ENCODE measurements at regions not wholly inside any gene's neighbourhood (a gene's known extent, or its start where the extent isn't known, plus 50 kb on each side); places are given as distances from the start of the nearest gene placed in this dataset.

DNA sequence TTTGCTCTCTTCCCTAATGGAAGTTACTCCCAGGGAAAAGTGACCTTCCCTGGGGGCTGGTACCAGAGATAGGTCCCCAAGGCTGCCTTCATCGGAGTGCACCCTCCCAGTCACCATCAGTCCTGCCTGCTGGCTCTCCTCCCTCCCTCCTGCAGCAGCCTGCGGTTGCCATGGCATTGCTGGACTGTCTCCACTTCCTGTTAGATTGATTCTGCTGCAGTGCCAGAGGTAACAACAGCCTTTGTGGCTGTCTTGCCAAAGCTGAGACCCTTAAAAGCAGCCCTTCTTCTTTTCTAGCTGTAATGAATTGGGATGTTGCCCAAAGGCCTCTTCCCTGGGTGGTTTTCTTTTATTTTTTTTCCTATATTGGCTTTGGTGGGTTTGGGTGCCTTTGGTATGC is 78.1 kb upstream of the PRLR start:
- no peak for ATAC-seq (ENCODE audit: low FRiP score)

DNA sequence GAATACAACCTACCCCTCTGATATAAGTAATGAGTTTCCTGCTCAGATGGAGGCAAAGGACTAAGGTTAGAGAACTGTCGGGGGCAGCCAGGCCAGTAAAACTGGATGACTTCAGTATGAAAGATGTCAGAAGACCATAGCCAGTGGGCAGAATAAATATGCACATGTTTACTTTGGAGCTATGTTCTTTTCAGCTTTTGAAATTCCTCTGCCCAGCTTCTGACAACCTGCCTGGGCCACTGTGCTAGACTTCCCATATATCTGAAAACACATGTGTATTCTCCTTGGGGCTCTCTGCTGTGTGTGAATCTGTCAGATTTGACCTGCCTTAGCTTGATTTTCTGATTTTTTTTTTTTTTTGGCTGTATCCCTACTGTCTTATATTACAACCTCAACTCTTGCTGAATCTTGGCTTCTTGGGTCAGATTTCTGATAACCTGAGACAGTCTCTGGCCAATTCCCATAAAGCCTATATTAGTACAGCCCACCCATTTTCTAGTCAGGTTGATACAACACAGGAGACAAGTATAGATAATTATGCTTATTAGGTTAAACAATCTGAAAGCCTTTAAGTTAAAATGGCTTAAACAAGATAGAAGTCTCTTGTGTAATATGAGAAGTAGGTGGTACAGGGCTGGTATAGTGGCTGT is 76.6 kb upstream of the PRLR start:
- TF ChIP-seq, protein P1, sequence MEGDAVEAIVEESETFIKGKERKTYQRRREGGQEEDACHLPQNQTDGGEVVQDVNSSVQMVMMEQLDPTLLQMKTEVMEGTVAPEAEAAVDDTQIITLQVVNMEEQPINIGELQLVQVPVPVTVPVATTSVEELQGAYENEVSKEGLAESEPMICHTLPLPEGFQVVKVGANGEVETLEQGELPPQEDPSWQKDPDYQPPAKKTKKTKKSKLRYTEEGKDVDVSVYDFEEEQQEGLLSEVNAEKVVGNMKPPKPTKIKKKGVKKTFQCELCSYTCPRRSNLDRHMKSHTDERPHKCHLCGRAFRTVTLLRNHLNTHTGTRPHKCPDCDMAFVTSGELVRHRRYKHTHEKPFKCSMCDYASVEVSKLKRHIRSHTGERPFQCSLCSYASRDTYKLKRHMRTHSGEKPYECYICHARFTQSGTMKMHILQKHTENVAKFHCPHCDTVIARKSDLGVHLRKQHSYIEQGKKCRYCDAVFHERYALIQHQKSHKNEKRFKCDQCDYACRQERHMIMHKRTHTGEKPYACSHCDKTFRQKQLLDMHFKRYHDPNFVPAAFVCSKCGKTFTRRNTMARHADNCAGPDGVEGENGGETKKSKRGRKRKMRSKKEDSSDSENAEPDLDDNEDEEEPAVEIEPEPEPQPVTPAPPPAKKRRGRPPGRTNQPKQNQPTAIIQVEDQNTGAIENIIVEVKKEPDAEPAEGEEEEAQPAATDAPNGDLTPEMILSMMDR (IDR thresholded peaks at IDR 0.05), result no peak
- no peak for DNase-seq (ENCODE audit: low spot score)

More for the DNA sequence above, 78.1 kb upstream of the PRLR start:
- TF ChIP-seq, protein P1 (IDR thresholded peaks at IDR 0.05), result no peak
- DNase-seq (ENCODE audit: low spot score), result no peak

DNA sequence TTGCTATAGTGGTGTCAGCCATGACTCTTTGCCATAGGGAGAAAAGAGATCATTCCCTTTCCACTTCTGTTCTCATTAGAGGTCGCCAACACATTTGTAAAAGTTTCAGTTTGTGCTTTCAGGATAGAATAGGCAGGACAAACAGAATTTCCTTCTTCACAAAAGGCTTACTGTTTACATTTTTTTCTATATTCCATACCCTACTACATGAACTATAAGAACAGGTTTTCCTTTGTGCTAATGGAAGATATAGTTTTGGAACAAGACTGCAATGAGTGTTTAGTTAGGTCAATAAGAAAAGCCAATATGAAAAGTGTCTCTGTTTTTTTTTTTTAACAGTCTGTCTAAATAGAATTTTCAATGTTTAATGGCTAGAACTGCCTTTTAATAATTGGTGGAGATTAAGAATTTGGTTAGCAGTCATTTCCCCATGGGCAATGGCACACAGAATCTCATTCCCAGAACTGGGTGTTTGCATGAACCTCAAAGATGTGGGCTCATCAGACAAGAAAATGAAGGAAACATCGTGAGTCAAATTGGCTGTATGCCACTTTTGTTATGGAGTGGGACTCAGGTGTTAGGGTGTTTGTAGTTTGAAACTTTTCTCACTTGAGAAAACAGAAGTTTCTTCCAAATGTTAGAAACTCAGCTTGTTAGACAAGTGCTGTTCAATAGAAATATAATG is 75.2 kb upstream of the PRLR start:
- TF ChIP-seq, protein P1 (IDR thresholded peaks at IDR 0.05), result no peak
- ATAC-seq (ENCODE audit: low FRiP score) (no peak), DNase-seq (ENCODE audit: low spot score) (no peak)

More for the DNA sequence above, 76.6 kb upstream of the PRLR start:
- no peak for ATAC-seq (ENCODE audit: low FRiP score)

DNA sequence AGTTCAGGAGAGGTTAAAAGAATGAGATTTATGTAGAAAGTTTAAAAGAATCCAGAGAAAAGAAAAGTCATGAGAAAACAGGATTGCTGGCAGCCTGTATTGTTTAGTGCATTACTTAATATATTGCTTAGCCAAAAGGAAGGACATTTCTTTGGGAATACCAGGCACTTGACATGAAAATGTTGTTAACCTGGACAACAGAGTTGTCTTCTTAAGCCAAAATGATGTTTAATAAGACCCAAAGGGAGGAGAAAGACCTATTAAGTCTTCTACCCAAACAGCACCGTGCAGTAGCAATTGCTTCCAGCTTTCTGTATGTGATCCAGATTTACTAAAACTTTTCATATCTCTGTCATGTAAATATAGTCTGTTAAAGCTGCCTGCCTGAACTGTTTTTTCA is 74.0 kb upstream of the PRLR start:
- DNase-seq (ENCODE audit: low spot score) (no peak), ATAC-seq (ENCODE audit: low FRiP score) (no peak)
- TF ChIP-seq, protein P1 (IDR thresholded peaks at IDR 0.05), result no peak

DNA sequence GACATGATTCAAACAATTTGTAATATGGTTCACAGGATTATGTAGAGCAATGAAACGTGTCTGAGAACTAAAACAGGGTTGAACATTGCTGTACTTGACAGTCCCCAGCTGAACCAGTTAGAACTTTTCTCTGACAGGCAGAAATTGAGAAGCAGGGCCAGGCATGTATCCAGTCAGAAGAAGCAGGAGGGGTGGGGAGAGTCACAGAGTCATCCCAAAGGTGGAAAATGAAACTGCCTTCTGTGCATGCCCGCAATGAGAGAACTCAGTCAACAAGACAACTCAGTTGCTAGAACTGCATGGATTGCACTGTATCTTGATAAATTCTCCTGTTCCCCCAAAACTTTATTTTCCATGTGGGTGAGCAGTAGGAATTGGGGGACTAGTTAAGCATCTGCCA is 72.9 kb upstream of the PRLR start:
- DNase-seq (ENCODE audit: low spot score), result no peak

DNA sequence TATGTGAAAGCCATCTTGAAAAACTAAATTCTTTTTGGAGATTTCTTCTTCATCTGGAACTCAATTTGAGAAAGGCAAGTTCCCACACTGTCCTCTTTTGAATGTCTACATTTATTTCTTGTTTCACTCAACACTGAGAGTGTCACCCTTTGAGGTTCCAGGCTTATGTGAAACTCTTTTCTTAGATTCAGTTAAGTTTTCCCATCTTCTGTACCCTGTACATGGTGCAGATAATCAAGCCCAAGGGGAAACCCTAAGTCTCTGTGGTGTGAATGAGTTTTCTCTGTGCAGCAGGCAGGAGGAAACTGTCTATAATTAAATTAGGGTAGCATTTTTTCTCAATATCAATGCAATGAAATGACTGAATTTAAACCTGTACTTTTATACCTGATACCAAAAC is 72.3 kb upstream of the PRLR start:
- no peak for ATAC-seq (ENCODE audit: low FRiP score)
- no peak for DNase-seq (ENCODE audit: low spot score)
- TF ChIP-seq, protein P1 (IDR thresholded peaks at IDR 0.05), result no peak

More for the DNA sequence above, 72.9 kb upstream of the PRLR start:
- ATAC-seq (ENCODE audit: low FRiP score), result no peak
- TF ChIP-seq, protein P1 (IDR thresholded peaks at IDR 0.05), result no peak

DNA sequence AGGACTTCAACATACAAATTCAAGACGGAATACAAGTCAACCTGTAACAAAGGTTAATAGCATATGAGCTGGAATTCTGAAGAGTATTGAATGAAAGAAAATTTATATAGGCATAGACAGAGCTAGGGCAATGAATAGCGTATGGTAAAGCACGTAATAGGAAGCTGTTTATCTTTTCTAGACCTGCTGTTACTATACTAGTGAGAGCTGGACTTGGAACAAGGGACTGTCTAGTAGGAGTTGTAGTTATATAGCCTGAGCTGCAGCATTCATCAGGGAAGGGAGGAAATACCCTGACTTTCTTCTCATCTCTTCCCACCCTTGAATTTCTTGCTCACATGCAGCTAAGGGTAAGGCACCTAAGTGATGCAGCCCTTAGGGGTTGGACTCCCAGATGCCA is 67.5 kb upstream of the PRLR start:
- no peak for DNase-seq (ENCODE audit: low spot score)
- TF ChIP-seq, protein P1 (IDR thresholded peaks at IDR 0.05), result no peak
- no peak for ATAC-seq (ENCODE audit: low FRiP score)

Measured in omental fat pad (tissue), 3 donors.